SK-N-SH (cell line): ENCODE measurements at regions not wholly inside any gene's neighbourhood (a gene's known extent, or its start where the extent isn't known, plus 50 kb on each side); places are given as distances from the start of the nearest gene placed in this dataset.

ENCODE experiments used
- CTCF ChIA-PET: fragments of 300-600, 350-600 bp; formaldehyde crosslinking; extraction: SDS; loops from one replicate; lab custom pipeline; 2021; lab: Yijun Ruan, JAX
- POLR2A ChIA-PET: fragments of 350-600 bp; sonication (Branson Sonifier 250); formaldehyde crosslinking; extraction: SDS; loops from one replicate; lab custom pipeline; 2020; ENCODE audit warnings: antibody characterized with exemption, inconsistent platforms; lab: Yijun Ruan, JAX
- DNase-seq: peaks from one replicate; pipeline ENCODE4 v3.0.0; 2012
- H2AFZ ChIP-seq: fragments of 200-600 bp; sonication (generic); 2 replicates; pipeline ENCODE4 v1.8.1; 2016; ENCODE audit warnings: antibody characterized with exemption, mild to moderate bottlenecking, low read depth
- H3F3A ChIP-seq: fragments of 200-600 bp; sonication (generic); replicated peaks from 2 replicates; pipeline ENCODE3; 2016; ENCODE audit warnings: antibody characterized with exemption, mild to moderate bottlenecking; ENCODE audit not compliant: insufficient read depth
- H3K27ac ChIP-seq, 2 experiments: fragments of 200-500 bp in 1 of 2; fragments of 200-600 bp in 1 of 2; sonication (Bioruptor generic) in 1 of 2; sonication (generic), shearing (Covaris generic) in 1 of 2; 2 replicates each; pipeline versions ENCODE4 v1.5.1 to v1.6.1; 2014 to 2016; ENCODE audit warnings: low read depth in 2 of 2, inconsistent platforms in 1 of 2, low read length in 1 of 2, mild to moderate bottlenecking in 1 of 2, mixed read lengths in 1 of 2
- H3K27me3 ChIP-seq: fragments of 200-600 bp; sonication (generic), shearing (Covaris generic); 2 replicates; pipeline ENCODE4 v1.6.1; 2016; ENCODE audit warnings: mixed run types; ENCODE audit not compliant: insufficient read depth
- H3K36me3 ChIP-seq, 2 experiments: fragments of 200-500 bp in 1 of 2; fragments of 200-600 bp in 1 of 2; sonication (Bioruptor generic) in 1 of 2; sonication (generic) in 1 of 2; replicated peaks in 1 of 2; 2 replicates each; pipeline versions ENCODE3 to v1.5.1; 2014 to 2016; ENCODE audit warnings: low read length in 1 of 2, mild to moderate bottlenecking in 1 of 2; ENCODE audit not compliant: insufficient read depth in 2 of 2, control insufficient read depth in 1 of 2
- H3K4me1 ChIP-seq, 2 experiments: fragments of 200-500 bp in 1 of 2; fragments of 200-600 bp in 1 of 2; sonication (Bioruptor generic) in 1 of 2; sonication (generic), shearing (Covaris generic) in 1 of 2; 2 replicates each; pipeline versions ENCODE4 v1.5.1 to v1.6.1; 2014 to 2016; ENCODE audit warnings: low read depth in 1 of 2, low read length in 1 of 2, mixed run types in 1 of 2; ENCODE audit not compliant: insufficient read depth in 2 of 2, control insufficient read depth in 1 of 2
- H3K4me2 ChIP-seq: fragments of 200-600 bp; sonication (generic), shearing (Covaris generic); 2 replicates; pipeline ENCODE4 v1.6.1; 2017; ENCODE audit warnings: mixed run types
- H3K4me3 ChIP-seq, 2 experiments: fragments of 200-500 bp in 1 of 2; fragments of 200-600 bp in 1 of 2; sonication (Bioruptor generic) in 1 of 2; sonication (generic), shearing (Covaris generic) in 1 of 2; 2 replicates each; pipeline versions ENCODE4 v1.5.1 to v1.8.1; 2014 to 2016; ENCODE audit warnings: low read depth in 2 of 2, inconsistent platforms in 1 of 2, low read length in 1 of 2, mild to moderate bottlenecking in 1 of 2, mixed read lengths in 1 of 2, moderate library complexity in 1 of 2
- H3K79me2 ChIP-seq: fragments of 200-600 bp; sonication (generic); 2 replicates; pipeline ENCODE4 v1.8.1; 2017; ENCODE audit warnings: mild to moderate bottlenecking; ENCODE audit not compliant: insufficient read depth
- H3K9ac ChIP-seq: fragments of 200-600 bp; sonication (generic); 2 replicates; pipeline ENCODE4 v1.6.1; 2017; ENCODE audit warnings: mixed run types
- H3K9me2 ChIP-seq: fragments of 200-600 bp; sonication (generic); 2 replicates; pipeline ENCODE4 v1.6.1; 2017; ENCODE audit warnings: mixed run types
- H3K9me3 ChIP-seq: fragments of 200-600 bp; sonication (generic); 2 replicates; pipeline ENCODE4 v1.6.1; 2017; ENCODE audit warnings: mixed run types, mild to moderate bottlenecking, moderate library complexity
- H4K20me1 ChIP-seq: fragments of 200-600 bp; sonication (generic); 2 replicates; pipeline ENCODE4 v1.6.1; 2017; ENCODE audit warnings: mild to moderate bottlenecking, mixed run types; ENCODE audit not compliant: insufficient read depth
- CHD2 ChIP-seq: fragments of 150-350 bp; IDR thresholded peaks from 2 replicates; pipeline ENCODE4 v1.6.1; 2018; ENCODE audit warnings: low read length; ENCODE audit not compliant: partially characterized antibody
- CTCF ChIP-seq: fragments of 200-600 bp; sonication (generic); IDR thresholded peaks from 2 replicates; pipeline ENCODE4 v1.6.1; 2017; ENCODE audit warnings: antibody characterized with exemption, mild to moderate bottlenecking, moderate library complexity
- ELF1 ChIP-seq: IDR thresholded peaks from 2 replicates; pipeline ENCODE4 v1.4.0; 2012
- EP300 ChIP-seq, 2 experiments: IDR thresholded peaks; 2 replicates each; pipeline versions ENCODE4 v1.4.0 to v1.6.1; 2012; ENCODE audit warnings: borderline replicate concordance in 1 of 2, low read depth in 1 of 2, low read length in 1 of 2
- EZH2phosphoT487 ChIP-seq: fragments of 200-600 bp; sonication (generic); IDR thresholded peaks from 2 replicates; pipeline ENCODE4 v1.6.1; 2017; ENCODE audit warnings: low read depth, mixed run types, mild to moderate bottlenecking, antibody characterized with exemption, moderate library complexity, borderline replicate concordance
- FOSL2 ChIP-seq: IDR thresholded peaks from 2 replicates; pipeline ENCODE4 v1.4.0; 2012; ENCODE audit warnings: low read depth, mild to moderate bottlenecking, moderate library complexity, borderline replicate concordance
- FOXM1 ChIP-seq: IDR thresholded peaks from 2 replicates; pipeline ENCODE4 v1.4.0; 2012; ENCODE audit warnings: low read depth, mild to moderate bottlenecking
- MAX ChIP-seq: IDR thresholded peaks from 2 replicates; pipeline ENCODE4 v1.4.0; 2012; ENCODE audit warnings: low read depth
- RAD21 ChIP-seq: IDR thresholded peaks from 2 replicates; pipeline ENCODE4 v1.6.1; 2012; ENCODE audit warnings: mild to moderate bottlenecking, low read length
- RCOR1 ChIP-seq: fragments of 150-350 bp; IDR thresholded peaks from 2 replicates; pipeline ENCODE4 v1.6.1; 2017; ENCODE audit warnings: antibody characterized with exemption, low read length
- REST ChIP-seq: IDR thresholded peaks from 2 replicates; pipeline ENCODE4 v1.6.1; 2012; ENCODE audit warnings: mild to moderate bottlenecking, low read depth, low read length, moderate library complexity
- SIN3A ChIP-seq: IDR thresholded peaks from 2 replicates; pipeline ENCODE4 v1.6.1; 2012; ENCODE audit warnings: low read depth, mild to moderate bottlenecking, low read length, moderate library complexity, borderline replicate concordance
- TAF1 ChIP-seq: IDR thresholded peaks from 2 replicates; pipeline ENCODE4 v1.6.1; 2012; ENCODE audit warnings: low read depth, mild to moderate bottlenecking, low read length, moderate library complexity, borderline replicate concordance
- USF1 ChIP-seq: IDR thresholded peaks from 2 replicates; pipeline ENCODE4 v1.4.0; 2012; ENCODE audit warnings: low read depth, borderline replicate concordance
- USF2 ChIP-seq: fragments of 150-350 bp; IDR thresholded peaks from 2 replicates; pipeline ENCODE4 v1.6.1; 2017; ENCODE audit warnings: antibody characterized with exemption, low read length, low read depth, borderline replicate concordance
- YY1 ChIP-seq: IDR thresholded peaks from 2 replicates; pipeline ENCODE4 v1.4.0; 2012; ENCODE audit warnings: low read depth, mild to moderate bottlenecking
- WGBS: methylation state at CpG from one replicate; pipeline ENCODE4 v1.1.6; 2017; ENCODE audit warnings: low lambda C conversion rate; 5-methylcytosine and 5-hydroxymethylcytosine counted together
- TF ChIP-seq, protein P1 (sequence below): IDR thresholded peaks from 2 replicates; pipeline ENCODE4 v1.4.0; 2012; ENCODE audit warnings: low read depth, borderline replicate concordance

- Histone ChIP-seq H2AFZ (no peak overlapping the region), H3K4me1 (no peaks in the 10 kb centered on the region), H3K27ac (no peak overlapping the region), H3K79me2 (no peaks in the 10 kb centered on the region), H3K9me2 (no peaks in the 10 kb centered on the region), H3K4me2 (no peak overlapping the region), H3K36me3 (no peaks in the 10 kb centered on the region), H4K20me1 (no peaks in the 10 kb centered on the region), H3K9me3 (no peaks in the 10 kb centered on the region)
- WGBS = 47% methylated on average over 5 of the region's 5 CpGs
- TF ChIP-seq MAX (no peak), USF2 (no peak), EZH2phosphoT487 (no peak), USF1 (no peak), TAF1 (no peak), CTCF (no peak)
- TF ChIP-seq, all 33 proteins: peak for 0
- POLR2A ChIA-PET = no interaction called here
- CTCF ChIA-PET = no interaction called here
- H3K4me3 ChIP-seq = no peak overlapping the region
- DNase-seq = no peak
- H3K27me3 ChIP-seq = no peaks in the 10 kb centered on the region
- H3F3A ChIP-seq = no peaks in the 10 kb centered on the region
- H3K9ac ChIP-seq = no peak overlapping the region
Measured at GRCh38 chr6:66838764-66839163, 1131.7 kb upstream of the EYS start.

GRCh38 chr6:66825539-66825938 is 1118.5 kb upstream of the EYS start:
- Histone ChIP-seq H4K20me1 (no peaks in the 10 kb centered on the region), H3K9ac (no peak overlapping the region), H2AFZ (no peak overlapping the region), H3F3A (no peaks in the 10 kb centered on the region), H3K36me3 (no peaks in the 10 kb centered on the region), H3K9me2 (0 out of 2 replicates have a peak, but pooled peaks cover 3% of the 10 kb centered on the region), H3K27me3 (no peaks in the 10 kb centered on the region), H3K27ac (no peak overlapping the region), H3K79me2 (no peaks in the 10 kb centered on the region), H3K4me1 (no peaks in the 10 kb centered on the region), H3K4me2 (no peak overlapping the region), H3K4me3 (no peak overlapping the region), H3K9me3 (no peaks in the 10 kb centered on the region)
- CTCF ChIA-PET = interaction anchor here (1.6 kb wide), 1 partner anchor 19 kb away, joined by 4 read pairs; no protein-coding TSS in a partner anchor
- POLR2A ChIA-PET = no interaction called here
- TF ChIP-seq ELF1 (no peak), EP300 (IDR thresholded peaks at IDR 0.05; ENCODE audit: borderline replicate concordance in 1 of 2, low read depth in 1 of 2, low read length in 1 of 2) (no peak), FOSL2 (no peak), YY1 (no peak), EZH2phosphoT487 (no peak), CHD2 (no peak), RCOR1 (no peak), SIN3A (no peak), FOXM1 (no peak), REST (no peak), RAD21 (no peak)
- TF ChIP-seq, protein P1, sequence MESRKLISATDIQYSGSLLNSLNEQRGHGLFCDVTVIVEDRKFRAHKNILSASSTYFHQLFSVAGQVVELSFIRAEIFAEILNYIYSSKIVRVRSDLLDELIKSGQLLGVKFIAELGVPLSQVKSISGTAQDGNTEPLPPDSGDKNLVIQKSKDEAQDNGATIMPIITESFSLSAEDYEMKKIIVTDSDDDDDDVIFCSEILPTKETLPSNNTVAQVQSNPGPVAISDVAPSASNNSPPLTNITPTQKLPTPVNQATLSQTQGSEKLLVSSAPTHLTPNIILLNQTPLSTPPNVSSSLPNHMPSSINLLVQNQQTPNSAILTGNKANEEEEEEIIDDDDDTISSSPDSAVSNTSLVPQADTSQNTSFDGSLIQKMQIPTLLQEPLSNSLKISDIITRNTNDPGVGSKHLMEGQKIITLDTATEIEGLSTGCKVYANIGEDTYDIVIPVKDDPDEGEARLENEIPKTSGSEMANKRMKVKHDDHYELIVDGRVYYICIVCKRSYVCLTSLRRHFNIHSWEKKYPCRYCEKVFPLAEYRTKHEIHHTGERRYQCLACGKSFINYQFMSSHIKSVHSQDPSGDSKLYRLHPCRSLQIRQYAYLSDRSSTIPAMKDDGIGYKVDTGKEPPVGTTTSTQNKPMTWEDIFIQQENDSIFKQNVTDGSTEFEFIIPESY = no peak
- WGBS = 42% methylated on average over 3 of the region's 3 CpGs
- no peak for DNase-seq
